Endothelial cell of umbilical vein (primary cell): ENCODE measurements at regions not wholly inside any gene's neighbourhood (a gene's known extent, or its start where the extent isn't known, plus 50 kb on each side); places are given as distances from the start of the nearest gene placed in this dataset.

ENCODE experiments used
- EZH2 ChIP-seq: IDR thresholded peaks from 2 replicates; pipeline ENCODE4 v1.6.1; 2012; ENCODE audit warnings: borderline replicate concordance, low read depth, mild to moderate bottlenecking, moderate library complexity, low read length, inconsistent platforms; ENCODE audit not compliant: severe bottlenecking
- FOS ChIP-seq: IDR thresholded peaks from 2 replicates; pipeline ENCODE4 v1.6.1; 2011; ENCODE audit warnings: mild to moderate bottlenecking, low read length, moderate library complexity, borderline replicate concordance; ENCODE audit not compliant: insufficient read depth
- GATA2 ChIP-seq: IDR thresholded peaks from 2 replicates; pipeline ENCODE4 v1.7.0; 2011; ENCODE audit warnings: low read depth, mild to moderate bottlenecking, moderate library complexity, mixed read lengths, low read length; ENCODE audit not compliant: insufficient read length, insufficient read depth
- JUN ChIP-seq: IDR thresholded peaks from 2 replicates; pipeline ENCODE4 v1.6.1; 2011; ENCODE audit warnings: borderline replicate concordance, low read depth; ENCODE audit not compliant: insufficient read length, insufficient read depth
- MYC ChIP-seq: IDR thresholded peaks from one replicate; pipeline ENCODE4 v1.6.1; 2011; ENCODE audit warnings: mild to moderate bottlenecking, low read depth, low read length
- POLR2A ChIP-seq: IDR thresholded peaks from 2 replicates; pipeline ENCODE4 v1.6.1; 2012; ENCODE audit warnings: low read depth, mild to moderate bottlenecking, control low read depth, low read length
- POLR2AphosphoS5 ChIP-seq: IDR thresholded peaks from 2 replicates; pipeline ENCODE4 v1.6.1; 2012; ENCODE audit warnings: low read depth, mild to moderate bottlenecking, control low read depth, low read length, moderate library complexity; ENCODE audit not compliant: insufficient read depth
- TF ChIP-seq, protein P1 (sequence below): IDR thresholded peaks from 2 replicates; pipeline ENCODE4 v1.6.1; 2011; ENCODE audit not compliant: insufficient read depth, insufficient read length
- TF ChIP-seq, protein P2 (sequence below), 2 donors: IDR thresholded peaks; 1 replicate in 1 of 2; 2 replicates in 1 of 2; pipeline ENCODE4 v1.5.1; 2011; ENCODE audit warnings: low read length in 2 of 2, mild to moderate bottlenecking in 2 of 2, moderate library complexity in 2 of 2, control low read depth in 1 of 2, inconsistent platforms in 1 of 2, low read depth in 1 of 2; ENCODE audit not compliant: insufficient read depth in 1 of 2; ENCODE audit errors: extremely low read depth in 1 of 2

DNA sequence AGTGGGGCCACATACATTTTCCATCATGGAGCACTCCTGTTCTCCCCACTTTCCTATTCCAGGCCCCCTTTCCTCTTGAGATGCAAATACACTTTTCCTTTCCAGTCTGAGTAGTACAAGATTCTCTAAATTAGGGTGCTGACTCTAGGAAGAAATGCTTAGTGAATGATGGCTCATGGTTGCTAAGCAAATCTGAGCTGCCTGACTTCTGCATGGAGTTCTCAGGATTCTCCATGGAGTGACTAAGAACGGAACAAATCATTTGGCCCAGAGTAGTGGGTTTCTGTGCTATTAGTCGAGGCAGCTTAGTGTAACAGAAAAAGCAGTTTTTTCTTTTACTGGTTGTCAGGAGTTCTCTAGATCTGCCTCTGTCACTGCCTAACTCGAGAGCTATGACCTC lies 65.4 kb upstream of the NTM start:
- TF ChIP-seq, protein P1, sequence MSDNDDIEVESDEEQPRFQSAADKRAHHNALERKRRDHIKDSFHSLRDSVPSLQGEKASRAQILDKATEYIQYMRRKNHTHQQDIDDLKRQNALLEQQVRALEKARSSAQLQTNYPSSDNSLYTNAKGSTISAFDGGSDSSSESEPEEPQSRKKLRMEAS, result no peak
- TF ChIP-seq, protein P2, sequence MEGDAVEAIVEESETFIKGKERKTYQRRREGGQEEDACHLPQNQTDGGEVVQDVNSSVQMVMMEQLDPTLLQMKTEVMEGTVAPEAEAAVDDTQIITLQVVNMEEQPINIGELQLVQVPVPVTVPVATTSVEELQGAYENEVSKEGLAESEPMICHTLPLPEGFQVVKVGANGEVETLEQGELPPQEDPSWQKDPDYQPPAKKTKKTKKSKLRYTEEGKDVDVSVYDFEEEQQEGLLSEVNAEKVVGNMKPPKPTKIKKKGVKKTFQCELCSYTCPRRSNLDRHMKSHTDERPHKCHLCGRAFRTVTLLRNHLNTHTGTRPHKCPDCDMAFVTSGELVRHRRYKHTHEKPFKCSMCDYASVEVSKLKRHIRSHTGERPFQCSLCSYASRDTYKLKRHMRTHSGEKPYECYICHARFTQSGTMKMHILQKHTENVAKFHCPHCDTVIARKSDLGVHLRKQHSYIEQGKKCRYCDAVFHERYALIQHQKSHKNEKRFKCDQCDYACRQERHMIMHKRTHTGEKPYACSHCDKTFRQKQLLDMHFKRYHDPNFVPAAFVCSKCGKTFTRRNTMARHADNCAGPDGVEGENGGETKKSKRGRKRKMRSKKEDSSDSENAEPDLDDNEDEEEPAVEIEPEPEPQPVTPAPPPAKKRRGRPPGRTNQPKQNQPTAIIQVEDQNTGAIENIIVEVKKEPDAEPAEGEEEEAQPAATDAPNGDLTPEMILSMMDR (IDR thresholded peaks at IDR 0.05; ENCODE audit: extremely low read depth in 1 of 2, insufficient read depth in 1 of 2, low read depth in 1 of 2, low read length in 2 of 2), result no peak
- no peak for TF ChIP-seq FOS
- TF ChIP-seq EZH2, result no peak
- TF ChIP-seq JUN, result no peak
- TF ChIP-seq POLR2A, result no peak
- no peak for TF ChIP-seq POLR2AphosphoS5
- TF ChIP-seq GATA2, result no peak
- TF ChIP-seq MYC, result no peak
